ENCODE measurements at regions not wholly inside any gene's neighbourhood (a gene's known extent, or its start where the extent isn't known, plus 50 kb on each side); places are given as distances from the start of the nearest gene placed in this dataset.

DNA sequence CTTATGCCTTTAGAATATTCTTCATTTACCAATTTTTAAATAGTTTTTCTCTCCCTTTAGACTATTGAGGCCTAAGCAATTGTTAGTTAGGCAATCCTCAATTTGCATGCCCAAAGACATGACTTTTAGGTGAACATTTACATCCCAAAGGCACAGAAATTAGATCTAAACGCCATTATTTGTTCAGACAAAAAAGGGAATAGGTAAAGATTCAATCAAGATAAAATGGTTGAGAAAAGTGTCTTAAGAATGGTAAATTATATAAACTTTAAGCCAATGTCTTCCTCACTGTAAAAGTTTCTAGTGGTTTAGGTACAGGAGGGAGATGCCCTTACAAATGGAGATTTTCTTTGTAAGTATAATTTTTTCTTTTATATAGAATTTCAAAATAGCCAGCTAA lies 50.2 kb upstream of the MME start:
- TF ChIP-seq Cebpa-rat (IDR thresholded peaks at IDR 0.05), result no peak

GRCh38 chr3:155026999-155027591 lies 53.0 kb upstream of the MME start:
- Histone ChIP-seq H3K27ac (no peak overlapping the region), H4K20me1 (no peaks in the 10 kb centered on the region), H3K36me3 (no peaks in the 10 kb centered on the region), H3K9ac (no peak overlapping the region), H3K9me3 (no peaks in the 10 kb centered on the region), H3K4me1 (no peaks in the 10 kb centered on the region), H3K4me3 (no peak overlapping the region), H3K4me2 (no peak overlapping the region), H3K27me3 (no peaks in the 10 kb centered on the region)
- no peak for TF ChIP-seq Cebpa-rat (IDR thresholded peaks at IDR 0.05)

More for the DNA sequence above, 50.2 kb upstream of the MME start:
- Histone ChIP-seq H4K20me1 (no peaks in the 10 kb centered on the region), H3K4me1 (no peaks in the 10 kb centered on the region), H3K36me3 (no peaks in the 10 kb centered on the region), H3K9me3 (no peaks in the 10 kb centered on the region), H3K27me3 (no peaks in the 10 kb centered on the region), H3K27ac (no peak overlapping the region), H3K9ac (no peak overlapping the region), H3K4me2 (no peak overlapping the region), H3K4me3 (no peak overlapping the region)

DNA sequence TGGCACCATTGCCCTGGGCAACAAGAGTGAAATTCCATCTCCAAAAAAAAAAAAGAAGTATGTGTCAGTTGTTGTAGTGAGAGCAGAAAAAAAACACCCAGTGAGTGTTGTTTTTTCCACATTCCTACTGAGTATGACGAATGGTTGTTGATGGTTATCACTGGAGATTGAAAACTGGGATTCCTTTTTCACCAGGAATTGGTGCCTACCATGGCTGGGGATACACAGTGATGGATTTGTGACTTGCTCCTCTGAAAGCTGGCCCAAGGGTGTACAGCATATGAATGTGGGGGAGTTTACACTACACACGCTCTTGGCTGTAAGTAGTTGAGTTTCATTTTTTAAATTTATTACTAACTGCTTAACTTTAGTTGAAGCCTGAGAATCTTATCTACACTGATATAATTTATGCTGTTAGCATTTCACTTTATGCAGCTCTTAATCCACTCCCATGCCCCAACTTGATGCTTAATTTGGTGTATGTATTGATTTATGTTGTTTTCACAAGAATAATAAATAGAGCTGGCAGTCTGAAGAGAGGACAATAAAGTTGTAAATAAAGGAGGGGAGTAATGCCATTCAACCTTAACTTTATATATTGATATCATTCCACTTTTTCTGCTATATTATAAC lies 56.0 kb upstream of the MME start:
- Histone ChIP-seq H3K4me3 (no peak overlapping the region), H3K36me3 (no peaks in the 10 kb centered on the region)

DNA sequence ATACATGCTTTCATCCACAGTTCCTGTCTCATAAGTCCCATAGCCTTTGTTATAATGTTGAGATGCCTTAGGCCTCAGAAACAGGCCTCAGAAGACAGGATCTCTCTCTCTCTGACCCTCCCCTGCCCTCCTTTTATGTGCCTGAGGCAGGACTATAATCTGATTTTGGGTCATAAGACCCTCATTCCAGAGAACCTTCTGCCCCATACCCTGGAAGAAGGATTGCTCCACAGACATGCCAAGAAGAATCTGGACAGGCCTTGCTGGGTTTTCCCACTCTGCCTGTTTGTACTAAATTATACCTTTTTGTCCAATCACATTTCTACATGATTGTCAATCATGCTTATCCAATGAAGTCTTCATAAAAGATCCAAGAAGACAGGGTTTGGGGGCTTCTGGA lies 57.2 kb upstream of the MME start:
- no peak for TF ChIP-seq Cebpa-rat (IDR thresholded peaks at IDR 0.05)
- Histone ChIP-seq H3K4me1 (no peaks in the 10 kb centered on the region), H3K4me2 (no peak overlapping the region), H3K27ac (no peak overlapping the region), H3K4me3 (no peak overlapping the region), H4K20me1 (no peaks in the 10 kb centered on the region), H3K9me3 (no peaks in the 10 kb centered on the region), H3K36me3 (no peaks in the 10 kb centered on the region), H3K9ac (no peak overlapping the region), H3K27me3 (no peaks in the 10 kb centered on the region)

More for the DNA sequence above, 56.0 kb upstream of the MME start:
- TF ChIP-seq Cebpa-rat (IDR thresholded peaks at IDR 0.05), result no peak
- Histone ChIP-seq H4K20me1 (no peaks in the 10 kb centered on the region), H3K9me3 (no peaks in the 10 kb centered on the region), H3K4me2 (no peak overlapping the region), H3K27ac (no peak overlapping the region), H3K9ac (no peak overlapping the region), H3K4me1 (no peaks in the 10 kb centered on the region), H3K27me3 (no peaks in the 10 kb centered on the region)

- H3K9ac ChIP-seq, result no peak overlapping the region
- H3K36me3 ChIP-seq, result no peaks in the 10 kb centered on the region
- H3K4me2 ChIP-seq, result no peak overlapping the region
- no peak overlapping the region for H3K4me3 ChIP-seq
- no peaks in the 10 kb centered on the region for H3K9me3 ChIP-seq
- H3K27me3 ChIP-seq, result no peaks in the 10 kb centered on the region
- no peak overlapping the region for H3K27ac ChIP-seq
- no peak for TF ChIP-seq Cebpa-rat (IDR thresholded peaks at IDR 0.05)
- no peaks in the 10 kb centered on the region for H4K20me1 ChIP-seq
- no peaks in the 10 kb centered on the region for H3K4me1 ChIP-seq
These were observed 60.5 kb upstream of the MME start for GRCh38 chr3:155019575-155019974.

DNA sequence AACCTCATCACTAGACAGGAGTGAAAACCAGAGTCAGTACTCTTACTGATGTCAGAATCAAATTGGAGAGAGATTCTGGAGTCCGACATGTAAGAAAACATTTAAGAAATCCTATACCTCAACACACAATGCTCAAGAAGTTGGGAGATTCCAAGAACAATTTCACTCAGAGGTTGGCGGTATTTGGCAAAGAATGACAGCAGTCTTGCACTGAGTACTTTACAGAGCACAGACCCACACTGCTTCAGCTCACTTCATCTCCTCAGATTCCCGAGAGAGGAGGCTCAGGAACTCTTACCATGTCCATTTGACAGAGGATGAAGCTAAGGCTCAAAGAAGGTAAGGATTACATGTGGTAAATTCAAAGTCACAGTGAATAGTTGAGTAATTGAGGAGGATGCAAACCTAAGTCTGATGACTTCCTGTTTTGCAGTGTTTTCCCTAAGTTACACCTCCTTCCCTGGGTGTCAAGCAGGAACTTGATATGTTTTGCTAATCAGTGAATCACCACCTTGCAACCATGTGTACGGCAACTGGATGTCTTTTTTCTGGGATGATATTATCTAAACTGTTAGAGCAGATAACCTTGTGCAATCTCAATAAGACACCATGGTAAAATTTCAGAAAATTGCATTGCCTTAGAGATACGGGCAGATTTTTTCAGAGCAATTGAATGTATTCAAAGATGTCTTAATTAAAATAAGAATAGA lies 61.3 kb upstream of the MME start:
- no peak overlapping the region for H3K4me2 ChIP-seq
- H3K4me1 ChIP-seq, result no peaks in the 10 kb centered on the region
- no peaks in the 10 kb centered on the region for H3K9me3 ChIP-seq
- no peak overlapping the region for H3K9ac ChIP-seq
- no peaks in the 10 kb centered on the region for H3K27me3 ChIP-seq
- no peak overlapping the region for H3K27ac ChIP-seq
- no peaks in the 10 kb centered on the region for H4K20me1 ChIP-seq
- H3K36me3 ChIP-seq, result no peaks in the 10 kb centered on the region
- H3K4me3 ChIP-seq, result no peak overlapping the region
- no peak for TF ChIP-seq Cebpa-rat (IDR thresholded peaks at IDR 0.05)

GRCh38 chr3:155015776-155016436 lies 64.2 kb upstream of the MME start:
- Histone ChIP-seq H3K9ac (no peak overlapping the region), H3K9me3 (no peaks in the 10 kb centered on the region; the same call in 1 of the 2 replicates), H3K36me3 (no peaks in the 10 kb centered on the region), H4K20me1 (no peaks in the 10 kb centered on the region), H3K27ac (no peak overlapping the region), H3K4me3 (no peak overlapping the region), H3K27me3 (no peaks in the 10 kb centered on the region), H3K4me2 (no peak overlapping the region), H3K4me1 (no peaks in the 10 kb centered on the region)
- no peak for TF ChIP-seq Cebpa-rat (IDR thresholded peaks at IDR 0.05)

GRCh38 chr3:155014953-155015352 lies 65.2 kb upstream of the MME start:
- no peak for TF ChIP-seq Cebpa-rat (IDR thresholded peaks at IDR 0.05)
- no peaks in the 10 kb centered on the region for H3K36me3 ChIP-seq
- no peaks in the 10 kb centered on the region for H3K27me3 ChIP-seq
- no peak overlapping the region for H3K9ac ChIP-seq
- no peak overlapping the region for H3K4me3 ChIP-seq
- no peak overlapping the region for H3K4me2 ChIP-seq
- no peak overlapping the region for H3K27ac ChIP-seq
- H3K9me3 ChIP-seq, result no peaks in the 10 kb centered on the region; the same call in 1 of the 2 replicates
- H4K20me1 ChIP-seq, result no peaks in the 10 kb centered on the region
- H3K4me1 ChIP-seq, result no peaks in the 10 kb centered on the region

GRCh38 chr3:155013427-155013826 lies 66.7 kb upstream of the MME start:
- H3K27me3 ChIP-seq, result no peaks in the 10 kb centered on the region
- no peak overlapping the region for H3K9ac ChIP-seq
- no peak overlapping the region for H3K4me3 ChIP-seq
- TF ChIP-seq Cebpa-rat (IDR thresholded peaks at IDR 0.05), result no peak
- no peaks in the 10 kb centered on the region for H4K20me1 ChIP-seq
- no peaks in the 10 kb centered on the region; the same call in 1 of the 2 replicates for H3K9me3 ChIP-seq
- no peaks in the 10 kb centered on the region for H3K36me3 ChIP-seq
- H3K4me1 ChIP-seq, result peaks cover 7% of the 10 kb centered on the region
- H3K27ac ChIP-seq, result no peak overlapping the region
- no peak overlapping the region for H3K4me2 ChIP-seq

- H3K27ac ChIP-seq, result no peak overlapping the region
- no peaks in the 10 kb centered on the region for H4K20me1 ChIP-seq
- no peaks in the 10 kb centered on the region; the same call in 1 of the 2 replicates for H3K9me3 ChIP-seq
- H3K4me3 ChIP-seq, result no peak overlapping the region
- H3K4me1 ChIP-seq, result peaks cover 10% of the 10 kb centered on the region
- H3K9ac ChIP-seq, result no peak overlapping the region
- no peak for TF ChIP-seq Cebpa-rat (IDR thresholded peaks at IDR 0.05)
- no peaks in the 10 kb centered on the region for H3K27me3 ChIP-seq
- no peak overlapping the region for H3K4me2 ChIP-seq
- no peaks in the 10 kb centered on the region for H3K36me3 ChIP-seq
These were observed 67.5 kb upstream of the MME start for GRCh38 chr3:155012584-155012983.

Data from BLaER1 (cell line).